ENCODE measurements at regions not wholly inside any gene's neighbourhood (a gene's known extent, or its start where the extent isn't known, plus 50 kb on each side); places are given as distances from the start of the nearest gene placed in this dataset.

DNA sequence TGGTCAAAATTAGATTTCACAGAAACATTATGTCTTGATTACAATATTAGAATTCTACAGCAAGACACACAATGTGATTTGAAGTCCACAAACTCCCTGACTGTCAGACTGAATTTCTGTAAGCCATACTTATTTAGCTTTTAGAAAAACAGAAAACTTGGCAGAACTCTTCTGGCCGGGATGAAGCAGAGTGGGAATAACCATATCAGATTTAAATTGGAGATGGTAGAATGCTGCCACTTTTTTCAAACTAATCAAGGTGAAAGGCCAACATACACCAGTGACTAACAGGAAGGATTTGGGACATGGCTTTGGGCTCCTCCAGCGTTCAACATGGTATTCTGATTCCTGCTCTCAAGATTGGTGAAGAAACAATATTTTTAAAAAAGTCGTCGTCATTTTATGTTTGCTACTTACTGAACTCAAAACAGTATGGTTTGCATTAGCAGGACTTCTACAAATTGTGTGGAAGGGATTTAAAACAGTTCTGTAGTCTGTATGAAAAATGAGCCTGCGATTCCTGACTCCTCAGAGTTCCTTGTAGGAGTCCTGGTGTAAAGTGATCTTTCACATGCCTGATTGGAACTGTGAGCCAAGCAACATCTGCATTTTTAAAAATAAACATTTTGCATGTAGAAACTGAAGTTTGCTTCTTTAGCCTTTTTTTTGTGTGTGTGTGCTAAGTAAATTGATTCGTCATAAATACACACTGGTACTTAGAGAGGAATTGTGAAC, 297.9 kb upstream of the SOX4 start:
- no peak for TF ChIP-seq EZH2 (IDR thresholded peaks at IDR 0.05; ENCODE audit: borderline replicate concordance, low read length)
- TF ChIP-seq, protein P1, sequence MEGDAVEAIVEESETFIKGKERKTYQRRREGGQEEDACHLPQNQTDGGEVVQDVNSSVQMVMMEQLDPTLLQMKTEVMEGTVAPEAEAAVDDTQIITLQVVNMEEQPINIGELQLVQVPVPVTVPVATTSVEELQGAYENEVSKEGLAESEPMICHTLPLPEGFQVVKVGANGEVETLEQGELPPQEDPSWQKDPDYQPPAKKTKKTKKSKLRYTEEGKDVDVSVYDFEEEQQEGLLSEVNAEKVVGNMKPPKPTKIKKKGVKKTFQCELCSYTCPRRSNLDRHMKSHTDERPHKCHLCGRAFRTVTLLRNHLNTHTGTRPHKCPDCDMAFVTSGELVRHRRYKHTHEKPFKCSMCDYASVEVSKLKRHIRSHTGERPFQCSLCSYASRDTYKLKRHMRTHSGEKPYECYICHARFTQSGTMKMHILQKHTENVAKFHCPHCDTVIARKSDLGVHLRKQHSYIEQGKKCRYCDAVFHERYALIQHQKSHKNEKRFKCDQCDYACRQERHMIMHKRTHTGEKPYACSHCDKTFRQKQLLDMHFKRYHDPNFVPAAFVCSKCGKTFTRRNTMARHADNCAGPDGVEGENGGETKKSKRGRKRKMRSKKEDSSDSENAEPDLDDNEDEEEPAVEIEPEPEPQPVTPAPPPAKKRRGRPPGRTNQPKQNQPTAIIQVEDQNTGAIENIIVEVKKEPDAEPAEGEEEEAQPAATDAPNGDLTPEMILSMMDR (conservative IDR thresholded peaks at IDR 0.05 in 1 of 2, IDR thresholded peaks at IDR 0.05 in 1 of 2; ENCODE audit: extremely low read depth in 1 of 2, insufficient read depth in 1 of 2, low read depth in 1 of 2, low read length in 2 of 2), result no peak
